Stimulated activated naive CD8-positive, alpha-beta T cell treated with anti-CD3 and anti-CD28 coated beads, Interleukin-15, amount 100 ng/mL, for 72 hours (primary cell): ENCODE measurements at regions not wholly inside any gene's neighbourhood (a gene's known extent, or its start where the extent isn't known, plus 50 kb on each side); places are given as distances from the start of the nearest gene placed in this dataset.
"Not testable (repeated sequence)": the region's sequence is repeated elsewhere in the genome, so short reads cannot be mapped to it uniquely, and the experiment has no call there.

Experiments used
- ATAC-seq: fragments of 150-1000 bp; cut with Tn5 transposase; 2 replicates; pipeline ENCODE4 v1.10.0; 2021; ENCODE audit warnings: mild to moderate bottlenecking, moderate library complexity
- DNase-seq, 2 donors: peaks; one replicate each; pipeline ENCODE4 v3.0.0; 2021 to 2022
- H3K27ac Mint-ChIP-seq, 2 donors: one replicate each; pipeline ENCODE4 v1.8.0; 2022; ENCODE audit warnings: mild to moderate bottlenecking in 2 of 2, mixed read lengths in 2 of 2, moderate library complexity in 2 of 2
- H3K27me3 Mint-ChIP-seq: one replicate; pipeline ENCODE4 v1.8.0; 2022; ENCODE audit warnings: mixed read lengths
- H3K4me1 Mint-ChIP-seq: one replicate; pipeline ENCODE4 v1.8.0; 2022; ENCODE audit warnings: mild to moderate bottlenecking, mixed read lengths
- H3K4me3 Mint-ChIP-seq, 2 donors: one replicate each; pipeline ENCODE4 v1.8.0; 2022; ENCODE audit warnings: mild to moderate bottlenecking in 2 of 2, mixed read lengths in 2 of 2, moderate library complexity in 1 of 2
- H3K9me3 Mint-ChIP-seq, 2 donors: one replicate each; pipeline ENCODE4 v1.8.0; 2022; ENCODE audit warnings: mixed read lengths in 2 of 2

GRCh38 chr3:189013224-189013888 lies 158.4 kb upstream of the TPRG1 start:
- peak; percentile 64 for ATAC-seq
- Mint-ChIP-seq H3K27me3 (peaks cover 8% of the 10 kb centered on the region), H3K4me3 (peak overlapping the region in 1 of 2 donors; percentile 38), H3K9me3 (peaks cover 36 to 54% of the 10 kb centered on the region in 2 donors), H3K4me1 (peaks cover 25% of the 10 kb centered on the region), H3K27ac (peak overlapping the region in 1 of 2 donors; percentile 23)
- no peak for DNase-seq

GRCh38 chr3:189014526-189014925 lies 157.2 kb upstream of the TPRG1 start:
- no peak for ATAC-seq
- no peak overlapping the region for H3K27ac Mint-ChIP-seq
- H3K27me3 Mint-ChIP-seq = peaks cover 8% of the 10 kb centered on the region
- no peak overlapping the region for H3K4me3 Mint-ChIP-seq
- peaks cover 25% of the 10 kb centered on the region for H3K4me1 Mint-ChIP-seq
- H3K9me3 Mint-ChIP-seq = peaks cover 36 to 54% of the 10 kb centered on the region in 2 donors
- no peak for DNase-seq

- not testable (repeated sequence) for H3K27ac Mint-ChIP-seq, DNase-seq, ATAC-seq
These were observed 148.9 kb upstream of the TPRG1 start for GRCh38 chr3:189022576-189023466.

GRCh38 chr3:189025866-189026265 lies 145.9 kb upstream of the TPRG1 start:
- H3K27me3 Mint-ChIP-seq = peaks cover 30% of the 10 kb centered on the region
- ATAC-seq (no peak), DNase-seq (no peak)
- H3K9me3 Mint-ChIP-seq = no peaks in the 10 kb centered on the region
- H3K4me3 Mint-ChIP-seq = no peak overlapping the region
- no peaks in the 10 kb centered on the region for H3K4me1 Mint-ChIP-seq
- no peak overlapping the region for H3K27ac Mint-ChIP-seq

More at GRCh38 chr3:189022576-189023466, 148.9 kb upstream of the TPRG1 start:
- H3K27me3 Mint-ChIP-seq = peaks cover 30% of the 10 kb centered on the region
- H3K9me3 Mint-ChIP-seq, H3K4me3 Mint-ChIP-seq, H3K4me1 Mint-ChIP-seq: not testable (repeated sequence)

GRCh38 chr3:189027626-189028155 lies 144.1 kb upstream of the TPRG1 start:
- Mint-ChIP-seq H3K4me3 (no peak overlapping the region), H3K27me3 (peaks cover 30% of the 10 kb centered on the region)
- ATAC-seq = no peak

GRCh38 chr3:189038773-189039745 lies 132.7 kb upstream of the TPRG1 start:
- Mint-ChIP-seq H3K9me3 (no peaks in the 10 kb centered on the region), H3K27ac (peak overlapping the region; percentile 65 to 72), H3K27me3 (no peaks in the 10 kb centered on the region), H3K4me1 (peaks cover 49% of the 10 kb centered on the region), H3K4me3 (peak overlapping the region in 1 of 2 donors; percentile 5)
- peak; percentile 19 to 23 for DNase-seq
- peak; percentile 92 for ATAC-seq

More at GRCh38 chr3:189027626-189028155, 144.1 kb upstream of the TPRG1 start:
- Mint-ChIP-seq H3K27ac (no peak overlapping the region), H3K9me3 (no peaks in the 10 kb centered on the region), H3K4me1 (no peaks in the 10 kb centered on the region)
- no peak for DNase-seq

GRCh38 chr3:189040656-189041335 lies 131.0 kb upstream of the TPRG1 start:
- no peak for ATAC-seq
- Mint-ChIP-seq H3K27ac (no peak overlapping the region), H3K4me3 (no peak overlapping the region), H3K4me1 (peaks cover 53% of the 10 kb centered on the region), H3K27me3 (peaks cover 4% of the 10 kb centered on the region), H3K9me3 (no peaks in the 10 kb centered on the region)
- DNase-seq = no peak

- H3K4me3 Mint-ChIP-seq = peak overlapping the region in 1 of 2 donors; percentile 38
- H3K4me1 Mint-ChIP-seq = peaks cover 54% of the 10 kb centered on the region
- ATAC-seq (peak; percentile 91), DNase-seq (peak; percentile 72 to 84)
- no peaks in the 10 kb centered on the region for H3K9me3 Mint-ChIP-seq
- no peak overlapping the region for H3K27ac Mint-ChIP-seq
- H3K27me3 Mint-ChIP-seq = peaks cover 8% of the 10 kb centered on the region
These were observed 130.2 kb upstream of the TPRG1 start for GRCh38 chr3:189041482-189042090.

GRCh38 chr3:189042832-189043231 lies 128.9 kb upstream of the TPRG1 start:
- DNase-seq = no peak
- H3K27me3 Mint-ChIP-seq = peaks cover 8% of the 10 kb centered on the region
- peaks cover 54% of the 10 kb centered on the region for H3K4me1 Mint-ChIP-seq
- H3K9me3 Mint-ChIP-seq = no peaks in the 10 kb centered on the region
- no peak for ATAC-seq
- peak overlapping the region in 1 of 2 donors; percentile 35 for H3K27ac Mint-ChIP-seq
- H3K4me3 Mint-ChIP-seq = no peak overlapping the region

GRCh38 chr3:189049458-189050236 lies 122.1 kb upstream of the TPRG1 start:
- ATAC-seq = no peak
- H3K4me1 Mint-ChIP-seq = peaks cover 27% of the 10 kb centered on the region
- H3K27ac Mint-ChIP-seq = peak overlapping the region in 1 of 2 donors; percentile 22
- no peak overlapping the region for H3K4me3 Mint-ChIP-seq
- no peaks in the 10 kb centered on the region for H3K9me3 Mint-ChIP-seq
- DNase-seq = no peak
- peaks cover 38% of the 10 kb centered on the region for H3K27me3 Mint-ChIP-seq

- no peak overlapping the region for H3K27ac Mint-ChIP-seq
- H3K9me3 Mint-ChIP-seq = no peaks in the 10 kb centered on the region
- H3K4me3 Mint-ChIP-seq = no peak overlapping the region
- no peak for DNase-seq
- peaks cover 22% of the 10 kb centered on the region for H3K4me1 Mint-ChIP-seq
- H3K27me3 Mint-ChIP-seq = peaks cover 30% of the 10 kb centered on the region
- ATAC-seq = no peak
These were observed 118.4 kb upstream of the TPRG1 start for GRCh38 chr3:189053322-189053721.

GRCh38 chr3:189056646-189057335 lies 115.0 kb upstream of the TPRG1 start:
- Mint-ChIP-seq H3K9me3 (peaks cover 8 to 14% of the 10 kb centered on the region in 2 donors), H3K4me3 (no peak overlapping the region), H3K27ac (no peak overlapping the region), H3K27me3 (peaks cover 10% of the 10 kb centered on the region), H3K4me1 (no peaks in the 10 kb centered on the region)
- no peak for DNase-seq
- ATAC-seq = no peak

GRCh38 chr3:189057369-189057768 lies 114.4 kb upstream of the TPRG1 start:
- H3K4me1 Mint-ChIP-seq = no peaks in the 10 kb centered on the region
- H3K9me3 Mint-ChIP-seq = peaks cover 14 to 19% of the 10 kb centered on the region in 2 donors
- H3K27ac Mint-ChIP-seq = no peak overlapping the region
- H3K4me3 Mint-ChIP-seq = no peak overlapping the region
- H3K27me3 Mint-ChIP-seq = peaks cover 4% of the 10 kb centered on the region
- ATAC-seq (no peak), DNase-seq (no peak)
